ENCODE measurements at regions not wholly inside any gene's neighbourhood (a gene's known extent, or its start where the extent isn't known, plus 50 kb on each side); places are given as distances from the start of the nearest gene placed in this dataset.

- ChIA-PET CTCF (no interaction called here), POLR2A (no interaction called here)
- no peak for TF ChIP-seq CTCF (IDR thresholded peaks at IDR 0.05; ENCODE audit: insufficient read depth, low read length, missing control alignments)
- no peak for DNase-seq (ENCODE audit: low read depth, low spot score)
- no peak overlapping the region for H3K4me3 ChIP-seq (ENCODE audit: low read depth, low read length)
These were observed 148.3 kb upstream of the GJB5 start for GRCh38 chr1:34606504-34606903.

GRCh38 chr1:34610063-34610462 is 144.8 kb upstream of the GJB5 start:
- CTCF ChIA-PET = no interaction called here
- no peak overlapping the region for H3K4me3 ChIP-seq (ENCODE audit: low read depth, low read length)
- DNase-seq (ENCODE audit: low read depth, low spot score) = no peak
- POLR2A ChIA-PET = no interaction called here
- no peak for TF ChIP-seq CTCF (IDR thresholded peaks at IDR 0.05; ENCODE audit: insufficient read depth, low read length, missing control alignments)

GRCh38 chr1:34611571-34611970 is 143.3 kb upstream of the GJB5 start:
- CTCF ChIA-PET = no interaction called here
- TF ChIP-seq CTCF (IDR thresholded peaks at IDR 0.05; ENCODE audit: insufficient read depth, low read length, missing control alignments) = no peak
- no peak for DNase-seq (ENCODE audit: low read depth, low spot score)
- no peak overlapping the region for H3K4me3 ChIP-seq (ENCODE audit: low read depth, low read length)
- POLR2A ChIA-PET = no interaction called here

- no peak for DNase-seq (ENCODE audit: low read depth, low spot score)
- ChIA-PET POLR2A (no interaction called here), CTCF (no interaction called here)
- no peak overlapping the region for H3K4me3 ChIP-seq (ENCODE audit: low read depth, low read length)
- no peak for TF ChIP-seq CTCF (IDR thresholded peaks at IDR 0.05; ENCODE audit: insufficient read depth, low read length, missing control alignments)
These were observed 142.6 kb upstream of the GJB5 start for GRCh38 chr1:34612091-34612827.

- CTCF ChIA-PET = no interaction called here
- no peak overlapping the region for H3K4me3 ChIP-seq (ENCODE audit: low read depth, low read length)
- DNase-seq (ENCODE audit: low read depth, low spot score) = no peak
- POLR2A ChIA-PET = no interaction called here
- no peak for TF ChIP-seq CTCF (IDR thresholded peaks at IDR 0.05; ENCODE audit: insufficient read depth, low read length, missing control alignments)
These were observed 137.3 kb upstream of the GJB5 start for GRCh38 chr1:34617321-34618118.

GRCh38 chr1:34618381-34618780 is 136.5 kb upstream of the GJB5 start:
- DNase-seq (ENCODE audit: low read depth, low spot score) = no peak
- no peak for TF ChIP-seq CTCF (IDR thresholded peaks at IDR 0.05; ENCODE audit: insufficient read depth, low read length, missing control alignments)
- ChIA-PET POLR2A (no interaction called here), CTCF (interaction anchor here (1.2 kb wide), 1 partner anchor 987 kb away, joined by 3 read pairs; no protein-coding TSS in a partner anchor)
- H3K4me3 ChIP-seq (ENCODE audit: low read depth, low read length) = no peak overlapping the region
